ENCODE measurements at regions not wholly inside any gene's neighbourhood (a gene's known extent, or its start where the extent isn't known, plus 50 kb on each side); places are given as distances from the start of the nearest gene placed in this dataset.

DNA sequence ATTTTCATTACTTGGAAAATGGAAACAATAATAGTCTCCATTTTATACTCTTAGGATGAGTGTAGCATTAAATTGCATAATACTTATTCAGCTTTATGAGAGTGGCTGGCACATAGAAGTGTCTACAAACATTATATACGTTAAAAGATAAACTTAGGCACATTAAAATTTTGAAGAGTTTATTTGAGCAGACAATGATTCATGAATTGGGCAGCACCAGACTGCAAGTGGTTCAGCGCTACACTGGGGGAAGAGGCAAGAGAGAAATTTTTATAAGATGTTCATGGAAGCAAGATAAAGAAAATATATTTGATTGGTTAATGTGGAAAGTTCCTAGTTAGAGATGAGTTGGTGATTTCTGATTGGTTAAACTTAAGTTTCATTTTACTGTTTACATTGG is 243.7 kb downstream of the RASEF start:
- no peak for DNase-seq
- Histone ChIP-seq H3K36me3 (no peaks in the 10 kb centered on the region), H3K4me1 (no peaks in the 10 kb centered on the region), H3K27ac (no peak overlapping the region), H3K9ac (ENCODE audit: low read depth in 2 of 2, low read length in 2 of 2) (no peak overlapping the region), H3K9me3 (no peaks in the 10 kb centered on the region), H3K27me3 (no peaks in the 10 kb centered on the region), H3K4me3 (no peak overlapping the region)
- intact Hi-C loops (cut with DNase I): no loop called here
- TF ChIP-seq, protein P1, sequence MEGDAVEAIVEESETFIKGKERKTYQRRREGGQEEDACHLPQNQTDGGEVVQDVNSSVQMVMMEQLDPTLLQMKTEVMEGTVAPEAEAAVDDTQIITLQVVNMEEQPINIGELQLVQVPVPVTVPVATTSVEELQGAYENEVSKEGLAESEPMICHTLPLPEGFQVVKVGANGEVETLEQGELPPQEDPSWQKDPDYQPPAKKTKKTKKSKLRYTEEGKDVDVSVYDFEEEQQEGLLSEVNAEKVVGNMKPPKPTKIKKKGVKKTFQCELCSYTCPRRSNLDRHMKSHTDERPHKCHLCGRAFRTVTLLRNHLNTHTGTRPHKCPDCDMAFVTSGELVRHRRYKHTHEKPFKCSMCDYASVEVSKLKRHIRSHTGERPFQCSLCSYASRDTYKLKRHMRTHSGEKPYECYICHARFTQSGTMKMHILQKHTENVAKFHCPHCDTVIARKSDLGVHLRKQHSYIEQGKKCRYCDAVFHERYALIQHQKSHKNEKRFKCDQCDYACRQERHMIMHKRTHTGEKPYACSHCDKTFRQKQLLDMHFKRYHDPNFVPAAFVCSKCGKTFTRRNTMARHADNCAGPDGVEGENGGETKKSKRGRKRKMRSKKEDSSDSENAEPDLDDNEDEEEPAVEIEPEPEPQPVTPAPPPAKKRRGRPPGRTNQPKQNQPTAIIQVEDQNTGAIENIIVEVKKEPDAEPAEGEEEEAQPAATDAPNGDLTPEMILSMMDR (IDR thresholded peaks at IDR 0.05): no peak

DNA sequence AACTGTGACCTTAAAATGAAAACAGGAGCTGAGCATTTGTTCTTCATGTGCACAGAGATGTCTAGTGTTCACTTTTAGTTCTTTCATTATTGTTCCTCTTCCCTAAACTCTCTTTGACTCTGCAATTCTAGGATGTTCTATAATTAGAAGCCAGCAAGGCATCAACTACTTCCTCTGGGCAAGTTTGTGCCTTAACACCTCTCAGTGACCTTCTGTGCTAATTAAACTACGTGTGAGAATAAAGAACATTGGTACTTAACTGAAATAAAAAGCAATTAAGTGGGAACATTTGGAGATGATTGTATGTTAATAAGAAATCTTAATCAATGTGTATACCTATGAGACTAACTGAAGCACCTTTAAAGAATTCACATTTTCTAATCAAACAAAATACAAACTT is 242.8 kb downstream of the RASEF start:
- Histone ChIP-seq H3K4me1 (no peaks in the 10 kb centered on the region), H3K36me3 (no peaks in the 10 kb centered on the region), H3K9me3 (no peaks in the 10 kb centered on the region), H3K27ac (no peak overlapping the region), H3K27me3 (no peaks in the 10 kb centered on the region), H3K4me3 (no peak overlapping the region), H3K9ac (ENCODE audit: low read depth in 2 of 2, low read length in 2 of 2) (no peak overlapping the region)
- intact Hi-C loops (cut with DNase I): no loop called here
- no peak for DNase-seq
- TF ChIP-seq, protein P1 (IDR thresholded peaks at IDR 0.05): no peak

DNA sequence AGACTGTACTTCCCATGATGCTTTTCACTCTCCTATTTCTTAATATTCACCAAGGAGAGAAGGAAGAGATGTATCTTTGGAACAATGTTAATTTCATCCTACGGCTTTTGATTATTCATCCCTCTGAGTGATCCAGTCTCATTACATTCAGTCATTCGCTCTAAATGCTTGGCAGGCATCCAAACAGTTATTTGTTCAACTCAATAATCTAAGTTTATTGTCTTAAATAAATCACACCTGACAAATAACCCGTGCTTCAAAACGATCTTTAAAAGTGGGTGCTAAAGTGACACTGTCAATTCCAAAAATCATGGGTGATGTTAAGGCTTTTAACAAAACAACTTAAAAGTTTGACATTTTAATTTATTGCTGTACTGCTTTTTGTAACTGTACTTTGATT is 233.1 kb downstream of the RASEF start:
- Histone ChIP-seq H3K4me1 (no peaks in the 10 kb centered on the region), H3K27ac (no peak overlapping the region), H3K9me3 (no peaks in the 10 kb centered on the region), H3K4me3 (no peak overlapping the region), H3K9ac (ENCODE audit: low read depth in 2 of 2, low read length in 2 of 2) (no peak overlapping the region), H3K36me3 (no peaks in the 10 kb centered on the region), H3K27me3 (no peaks in the 10 kb centered on the region)
- TF ChIP-seq, protein P1 (IDR thresholded peaks at IDR 0.05): no peak
- DNase-seq: no peak
- intact Hi-C loops (cut with DNase I): no loop called here

DNA sequence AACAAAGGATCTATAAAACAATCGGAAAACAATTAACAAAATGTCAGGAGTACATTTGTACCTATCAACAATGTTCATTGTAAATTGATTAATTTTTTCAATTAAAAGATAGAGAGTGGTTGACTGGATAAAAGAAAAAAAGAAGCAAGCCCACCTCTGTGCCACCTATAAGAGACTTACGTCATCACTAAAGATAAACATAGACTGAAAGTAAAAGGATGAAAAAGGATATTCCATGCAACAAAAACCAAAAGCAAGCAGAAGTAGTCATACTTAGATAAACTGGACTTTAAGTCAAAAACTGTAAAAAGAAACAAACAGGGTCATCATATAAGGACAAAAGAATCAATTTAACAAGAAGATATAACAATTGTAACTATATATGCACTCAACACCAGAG is 197.4 kb downstream of the RASEF start:
- Histone ChIP-seq H3K4me1 (no peaks in the 10 kb centered on the region), H3K4me3 (no peak overlapping the region), H3K9ac (ENCODE audit: low read depth in 2 of 2, low read length in 2 of 2) (no peak overlapping the region), H3K27ac (no peak overlapping the region), H3K9me3 (no peaks in the 10 kb centered on the region), H3K27me3 (no peaks in the 10 kb centered on the region), H3K36me3 (no peaks in the 10 kb centered on the region)
- intact Hi-C loops (cut with DNase I): no loop called here
- TF ChIP-seq, protein P1 (IDR thresholded peaks at IDR 0.05): no peak
- DNase-seq: no peak

DNA sequence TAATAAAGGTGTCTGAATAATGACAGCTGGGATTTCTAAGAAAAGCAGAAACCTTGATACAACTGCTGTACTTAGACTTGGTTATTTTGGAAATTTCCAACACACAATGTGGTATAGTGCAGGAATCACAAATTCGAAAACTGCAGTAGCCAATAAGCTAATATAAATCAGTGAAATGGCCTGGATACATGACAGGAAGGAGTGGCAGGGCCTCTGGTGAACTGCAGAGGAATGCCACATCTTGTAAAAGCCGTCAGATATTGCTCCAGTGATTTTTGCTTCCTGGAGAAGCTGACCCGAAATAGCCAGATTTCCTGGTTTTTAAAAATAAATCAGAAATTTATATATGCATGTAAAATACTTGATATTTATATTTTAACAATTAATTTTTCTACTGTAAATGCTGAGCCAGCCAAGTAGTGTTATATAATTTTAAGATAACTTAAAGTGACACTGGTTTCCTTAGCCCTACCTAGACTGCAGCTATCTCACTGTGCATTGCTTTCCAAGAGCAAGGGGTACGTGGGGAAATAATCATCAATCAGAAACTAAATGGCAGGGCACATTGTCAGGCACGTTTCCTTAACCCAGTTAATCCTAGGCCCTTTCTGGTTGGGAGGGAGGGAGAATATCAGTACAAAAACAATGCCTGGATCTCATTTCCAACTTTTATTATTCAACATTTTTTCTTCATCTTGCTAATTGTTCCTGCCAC is 182.4 kb downstream of the RASEF start:
- intact Hi-C loops (cut with DNase I): no loop called here
- Histone ChIP-seq H3K27ac (no peak overlapping the region), H3K27me3 (no peaks in the 10 kb centered on the region), H3K36me3 (no peaks in the 10 kb centered on the region), H3K4me1 (no peaks in the 10 kb centered on the region), H3K9me3 (no peaks in the 10 kb centered on the region), H3K9ac (ENCODE audit: low read depth in 2 of 2, low read length in 2 of 2) (no peak overlapping the region), H3K4me3 (no peak overlapping the region)
- no peak for DNase-seq
- TF ChIP-seq, protein P1 (IDR thresholded peaks at IDR 0.05): no peak

Measured in colonic mucosa (tissue), 4 donors.